ENCODE measurements at regions not wholly inside any gene's neighbourhood (a gene's known extent, or its start where the extent isn't known, plus 50 kb on each side); places are given as distances from the start of the nearest gene placed in this dataset.

DNA sequence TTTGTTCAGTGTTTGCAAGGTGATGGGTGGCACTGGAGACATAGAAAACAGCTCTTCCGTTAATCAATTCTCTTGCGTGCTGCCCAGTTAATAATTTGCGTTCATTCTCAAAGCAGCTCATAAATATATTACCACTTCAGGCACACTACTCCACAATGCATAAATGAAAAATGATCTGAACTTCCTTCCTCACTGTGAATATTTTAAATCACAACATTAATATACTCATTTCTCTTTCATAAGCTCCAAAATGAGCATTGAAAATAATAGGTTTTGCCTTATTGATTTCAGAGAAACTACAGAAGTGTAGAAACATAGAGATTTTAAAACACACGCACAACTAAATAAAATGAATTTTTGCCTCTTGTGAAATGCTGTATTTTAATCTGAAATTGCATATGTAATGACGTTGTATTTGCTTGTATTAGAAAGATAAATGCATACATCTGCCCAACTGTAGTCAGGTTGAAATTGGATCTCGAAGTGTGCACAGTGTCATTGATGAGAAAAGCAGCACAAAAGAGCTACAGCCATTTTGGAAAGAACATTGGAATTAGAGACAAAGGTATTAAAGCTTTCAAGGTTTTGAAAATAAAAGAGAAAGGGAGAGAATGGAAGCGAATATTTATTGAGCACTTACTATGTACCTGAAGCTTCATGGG lies 350.5 kb downstream of the LPIN1 start:
- H3K4me3 ChIP-seq = no peak overlapping the region
- intact Hi-C loops (cut with DNase I, micrococcal nuclease) = no loop called here
- TF ChIP-seq, protein P1, sequence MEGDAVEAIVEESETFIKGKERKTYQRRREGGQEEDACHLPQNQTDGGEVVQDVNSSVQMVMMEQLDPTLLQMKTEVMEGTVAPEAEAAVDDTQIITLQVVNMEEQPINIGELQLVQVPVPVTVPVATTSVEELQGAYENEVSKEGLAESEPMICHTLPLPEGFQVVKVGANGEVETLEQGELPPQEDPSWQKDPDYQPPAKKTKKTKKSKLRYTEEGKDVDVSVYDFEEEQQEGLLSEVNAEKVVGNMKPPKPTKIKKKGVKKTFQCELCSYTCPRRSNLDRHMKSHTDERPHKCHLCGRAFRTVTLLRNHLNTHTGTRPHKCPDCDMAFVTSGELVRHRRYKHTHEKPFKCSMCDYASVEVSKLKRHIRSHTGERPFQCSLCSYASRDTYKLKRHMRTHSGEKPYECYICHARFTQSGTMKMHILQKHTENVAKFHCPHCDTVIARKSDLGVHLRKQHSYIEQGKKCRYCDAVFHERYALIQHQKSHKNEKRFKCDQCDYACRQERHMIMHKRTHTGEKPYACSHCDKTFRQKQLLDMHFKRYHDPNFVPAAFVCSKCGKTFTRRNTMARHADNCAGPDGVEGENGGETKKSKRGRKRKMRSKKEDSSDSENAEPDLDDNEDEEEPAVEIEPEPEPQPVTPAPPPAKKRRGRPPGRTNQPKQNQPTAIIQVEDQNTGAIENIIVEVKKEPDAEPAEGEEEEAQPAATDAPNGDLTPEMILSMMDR (IDR thresholded peaks at IDR 0.05) = no peak
- no peaks in the 10 kb centered on the region for H3K4me1 ChIP-seq (ENCODE audit: low read depth)
- no peak for DNase-seq
- H3K36me3 ChIP-seq (ENCODE audit: low read depth) = no peaks in the 10 kb centered on the region
- no peaks in the 10 kb centered on the region for H3K9me3 ChIP-seq
- no peak for ATAC-seq

GRCh38 chr2:12097859-12098258 lies 351.4 kb downstream of the LPIN1 start:
- ATAC-seq (no peak), DNase-seq (no peak)
- TF ChIP-seq, protein P1 (IDR thresholded peaks at IDR 0.05) = no peak
- intact Hi-C loops (cut with DNase I, micrococcal nuclease) = no loop called here
- Histone ChIP-seq H3K36me3 (ENCODE audit: low read depth) (no peaks in the 10 kb centered on the region), H3K4me3 (no peak overlapping the region), H3K9me3 (no peaks in the 10 kb centered on the region), H3K4me1 (ENCODE audit: low read depth) (no peaks in the 10 kb centered on the region)

DNA sequence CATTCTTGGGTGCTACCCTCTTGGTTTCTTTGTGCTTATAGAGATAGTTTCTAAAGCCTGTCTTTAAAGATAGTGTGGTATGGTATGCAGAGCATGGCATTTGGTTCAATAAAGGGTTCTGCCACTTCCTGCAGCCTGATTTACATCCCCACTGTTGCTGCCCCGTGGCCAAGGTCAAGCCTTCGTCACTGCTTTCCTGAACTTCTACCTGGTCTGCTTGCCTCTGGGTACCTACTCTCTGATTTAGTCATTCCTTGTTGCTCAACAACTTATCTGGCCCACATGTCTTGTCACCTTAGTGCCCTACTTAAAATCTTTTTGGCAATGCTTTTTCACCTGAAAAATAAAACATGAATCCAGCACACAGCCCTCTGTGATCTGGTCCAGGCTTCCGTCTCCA lies 352.9 kb downstream of the LPIN1 start:
- no peak for DNase-seq
- Histone ChIP-seq H3K9me3 (no peaks in the 10 kb centered on the region), H3K36me3 (ENCODE audit: low read depth) (no peaks in the 10 kb centered on the region), H3K4me3 (no peak overlapping the region), H3K4me1 (ENCODE audit: low read depth) (no peaks in the 10 kb centered on the region)
- intact Hi-C loops (cut with DNase I, micrococcal nuclease) = no loop called here
- TF ChIP-seq, protein P1 (IDR thresholded peaks at IDR 0.05) = no peak
- ATAC-seq = no peak

DNA sequence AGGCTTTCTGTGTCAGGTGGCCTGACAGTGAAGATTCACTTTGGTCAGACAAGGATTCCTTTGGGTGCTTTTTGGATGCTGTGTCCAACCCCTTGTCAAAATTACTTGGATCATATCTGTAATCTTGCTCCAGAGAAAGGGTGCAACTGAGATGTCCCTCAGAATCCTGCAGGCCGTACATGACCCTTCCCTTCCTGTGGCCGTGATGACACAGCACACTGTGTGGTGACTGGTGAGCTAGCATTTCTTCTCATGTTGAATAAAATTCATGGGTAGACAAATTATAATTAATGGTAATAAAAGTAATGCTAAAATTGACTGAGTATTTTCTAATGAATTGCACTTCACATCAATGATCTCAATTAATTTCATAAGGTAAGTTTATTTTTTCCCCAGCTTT lies 356.2 kb downstream of the LPIN1 start:
- intact Hi-C loops (cut with DNase I, micrococcal nuclease) = no loop called here

DNA sequence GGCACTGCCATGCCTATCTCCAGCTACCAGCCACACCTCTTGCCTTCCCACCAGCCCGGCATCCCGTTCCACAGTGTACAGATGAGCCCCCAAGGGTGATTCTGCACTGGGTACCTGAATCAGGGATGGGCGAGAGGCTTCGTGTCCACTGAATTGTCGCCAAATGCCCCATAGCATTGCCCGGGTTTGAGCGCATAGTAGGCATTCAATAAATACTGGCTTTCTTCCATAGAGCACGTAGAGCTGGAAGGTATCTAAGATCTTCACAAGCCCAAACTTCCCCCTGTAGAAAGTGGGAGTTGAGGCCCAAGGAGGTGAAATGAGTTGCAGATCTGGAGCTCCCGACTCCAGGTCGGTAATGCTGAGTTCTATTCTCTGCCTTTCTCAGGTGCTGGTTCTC lies 358.7 kb downstream of the LPIN1 start:
- H3K4me1 ChIP-seq (ENCODE audit: low read depth) = no peaks in the 10 kb centered on the region
- no peaks in the 10 kb centered on the region for H3K36me3 ChIP-seq (ENCODE audit: low read depth)
- H3K9me3 ChIP-seq = no peaks in the 10 kb centered on the region
- DNase-seq (no peak), ATAC-seq (no peak)
- H3K4me3 ChIP-seq = no peak overlapping the region
- intact Hi-C loops (cut with DNase I, micrococcal nuclease) = no loop called here
- TF ChIP-seq, protein P1 (IDR thresholded peaks at IDR 0.05) = no peak

More for the DNA sequence above, 356.2 kb downstream of the LPIN1 start:
- no peak for ATAC-seq
- Histone ChIP-seq H3K4me1 (ENCODE audit: low read depth) (no peaks in the 10 kb centered on the region), H3K9me3 (no peaks in the 10 kb centered on the region), H3K4me3 (no peak overlapping the region), H3K36me3 (ENCODE audit: low read depth) (no peaks in the 10 kb centered on the region)
- no peak for DNase-seq
- TF ChIP-seq, protein P1 (IDR thresholded peaks at IDR 0.05) = no peak

All from mucosa of descending colon (tissue), 3 donors.